Testis (tissue), 2 donors: ENCODE measurements at regions not wholly inside any gene's neighbourhood (a gene's known extent, or its start where the extent isn't known, plus 50 kb on each side); places are given as distances from the start of the nearest gene placed in this dataset.

ENCODE experiments used
- CTCF ChIP-seq, 3 experiments: fragments of 450-650 bp in 2 of 3; fragments of 200-600 bp in 1 of 3; sonication (generic) in 1 of 3; IDR thresholded peaks; one replicate each; pipeline ENCODE4 v1.5.1; 2016 to 2019; ENCODE audit warnings: antibody characterized with exemption in 3 of 3, mild to moderate bottlenecking in 2 of 3, moderate library complexity in 1 of 3
- POLR2A ChIP-seq: fragments of 450-650 bp; IDR thresholded peaks from one replicate; pipeline ENCODE4 v1.6.1; 2017; ENCODE audit warnings: antibody characterized with exemption, mild to moderate bottlenecking, moderate library complexity

- TF ChIP-seq CTCF (IDR thresholded peaks at IDR 0.05) (no peak), POLR2A (no peak)
Measured at GRCh38 chr18:73485166-73485565, 617.4 kb upstream of the NETO1 start.
